Heart left ventricle (tissue), 13 donors: ENCODE measurements at regions not wholly inside any gene's neighbourhood (a gene's known extent, or its start where the extent isn't known, plus 50 kb on each side); places are given as distances from the start of the nearest gene placed in this dataset.

Experiments used
- POLR2A ChIP-seq, 2 donors: fragments of 450-650 bp; IDR thresholded peaks; one replicate each; pipeline ENCODE4 v1.6.1; 2017; ENCODE audit warnings: antibody characterized with exemption in 2 of 2, mild to moderate bottlenecking in 2 of 2, moderate library complexity in 2 of 2
- TF ChIP-seq, protein P1 (sequence below), 12 donors: fragments of 200-600 bp; sonication (generic) in 4 of 12; IDR thresholded peaks; one replicate each; pipeline versions ENCODE4 v1.5.0 to v1.8.0; 2018 to 2022; ENCODE audit warnings: antibody characterized with exemption in 12 of 12, mild to moderate bottlenecking in 5 of 12
- donor health status: ischemic (EF 13 %, LVEDD 7.1; RV severe dilation, severe dysfunction).
- donor health status: DM: no; HTN: yes; CAD: no.
- donor health status: DM: no; HTN: no; CAD: no.
- donor health status: ischemic (EF 25% LVEDD 6.9; RV normal size, moderate dysfunction).
- donor health status: ischemic (EF 25% LVEDD 5.7; RV mildly dilated, moderate dysfunction).
- donor health status: ischemic (EF 35%, LVEDD 5.7; RV mildly dilated, moderate dysfunction).
- donor health status: nonischemic (EF 11% LVEDD 7.7; RV severe dilation, severe dysfunction).
- donor health status: DM: yes; HTN: yes; CAD: no.
- donor health status: PGD.
- donor health status: ischemic (EF 29% LVEDD 5.4; RV normal size, mild dysfunction).
- donor health status: nonischemic (EF 23%, LVEDD 6.1; RV moderate dilation, normal function).

- TF ChIP-seq, protein P1, sequence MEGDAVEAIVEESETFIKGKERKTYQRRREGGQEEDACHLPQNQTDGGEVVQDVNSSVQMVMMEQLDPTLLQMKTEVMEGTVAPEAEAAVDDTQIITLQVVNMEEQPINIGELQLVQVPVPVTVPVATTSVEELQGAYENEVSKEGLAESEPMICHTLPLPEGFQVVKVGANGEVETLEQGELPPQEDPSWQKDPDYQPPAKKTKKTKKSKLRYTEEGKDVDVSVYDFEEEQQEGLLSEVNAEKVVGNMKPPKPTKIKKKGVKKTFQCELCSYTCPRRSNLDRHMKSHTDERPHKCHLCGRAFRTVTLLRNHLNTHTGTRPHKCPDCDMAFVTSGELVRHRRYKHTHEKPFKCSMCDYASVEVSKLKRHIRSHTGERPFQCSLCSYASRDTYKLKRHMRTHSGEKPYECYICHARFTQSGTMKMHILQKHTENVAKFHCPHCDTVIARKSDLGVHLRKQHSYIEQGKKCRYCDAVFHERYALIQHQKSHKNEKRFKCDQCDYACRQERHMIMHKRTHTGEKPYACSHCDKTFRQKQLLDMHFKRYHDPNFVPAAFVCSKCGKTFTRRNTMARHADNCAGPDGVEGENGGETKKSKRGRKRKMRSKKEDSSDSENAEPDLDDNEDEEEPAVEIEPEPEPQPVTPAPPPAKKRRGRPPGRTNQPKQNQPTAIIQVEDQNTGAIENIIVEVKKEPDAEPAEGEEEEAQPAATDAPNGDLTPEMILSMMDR (IDR thresholded peaks at IDR 0.05) = no peak
- no peak for TF ChIP-seq POLR2A (IDR thresholded peaks at IDR 0.05)
These were observed 292.5 kb downstream of the NUP35 start for GRCh38 chr2:183416753-183417152.
